Cerebellar cortex (tissue), 1 donor: ENCODE measurements at regions not wholly inside any gene's neighbourhood (a gene's known extent, or its start where the extent isn't known, plus 50 kb on each side); places are given as distances from the start of the nearest gene placed in this dataset.

Experiments
- DNase-seq: peaks from one replicate; pipeline ENCODE4 v3.0.0-alpha.2; 2015; ENCODE audit warnings: low spot score

DNA sequence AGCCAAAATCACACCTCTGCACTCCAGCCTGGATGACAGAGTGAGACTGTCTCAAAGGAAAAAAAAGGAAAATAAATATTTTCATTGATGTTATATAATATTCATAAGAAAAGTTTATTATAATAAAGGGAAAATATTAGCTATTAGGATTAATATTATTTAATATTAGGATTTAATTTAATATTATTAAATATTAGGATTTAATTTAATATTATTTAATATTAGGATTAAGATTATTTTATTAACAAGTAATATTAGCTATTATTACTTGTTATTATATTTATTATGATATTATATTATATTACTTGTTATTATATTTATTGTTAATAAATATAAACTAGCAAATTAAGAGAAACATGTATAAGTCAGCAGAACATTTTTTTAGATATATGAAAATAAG, 518.1 kb downstream of the FSCB start:
- DNase-seq = no peak

DNA sequence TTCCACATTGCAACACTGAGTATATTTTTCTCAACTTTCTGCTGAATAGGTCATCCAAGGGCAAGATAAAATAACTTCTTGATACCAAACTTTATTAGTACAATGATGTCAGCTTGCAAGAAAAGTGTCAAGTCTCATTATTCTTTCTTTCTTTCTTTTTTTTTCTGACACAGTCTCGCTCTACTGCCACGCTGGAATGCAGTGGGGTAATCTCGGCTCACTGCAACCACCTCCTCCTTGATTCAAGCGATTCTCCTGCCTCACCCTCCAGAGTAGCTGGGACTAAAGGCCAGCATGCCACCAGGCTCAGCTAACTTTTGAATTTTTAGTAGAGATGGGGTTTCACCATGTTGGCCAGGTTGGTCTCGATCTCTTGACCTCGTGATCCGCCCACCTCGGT, 523.4 kb downstream of the FSCB start:
- no peak for DNase-seq

GRCh38 chr14:43981135-43981768, 525.8 kb downstream of the FSCB start:
- no peak for DNase-seq

GRCh38 chr14:43956741-43957140, 550.3 kb downstream of the FSCB start:
- no peak for DNase-seq

DNA sequence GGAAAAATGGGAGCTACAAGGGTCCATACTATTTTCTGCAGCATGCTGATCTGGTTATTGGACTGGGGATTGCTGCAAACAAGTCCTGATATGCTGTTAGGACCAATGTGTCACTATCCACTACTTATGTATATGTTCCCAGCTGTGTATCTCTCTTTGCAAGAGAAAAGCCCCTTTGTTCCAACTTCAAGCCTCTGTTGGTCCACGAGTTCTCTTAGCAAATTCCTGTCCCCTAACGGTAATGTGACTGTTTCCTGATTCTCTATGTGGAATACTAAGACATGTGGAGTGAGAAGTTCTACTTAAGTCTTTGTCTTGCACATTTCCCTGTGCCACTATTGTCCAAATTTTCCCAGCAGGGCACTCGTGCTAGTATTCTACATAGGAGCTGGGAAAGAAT, 557.7 kb downstream of the FSCB start:
- no peak for DNase-seq

GRCh38 chr14:43939836-43940235, 567.2 kb downstream of the FSCB start:
- no peak for DNase-seq

- DNase-seq = no peak
Measured at GRCh38 chr14:43938588-43939281, 568.3 kb downstream of the FSCB start.

- DNase-seq = no peak
Measured at GRCh38 chr14:43937001-43937400, 570.1 kb downstream of the FSCB start.

GRCh38 chr14:43934102-43934501, 573.0 kb downstream of the FSCB start:
- DNase-seq = no peak

DNA sequence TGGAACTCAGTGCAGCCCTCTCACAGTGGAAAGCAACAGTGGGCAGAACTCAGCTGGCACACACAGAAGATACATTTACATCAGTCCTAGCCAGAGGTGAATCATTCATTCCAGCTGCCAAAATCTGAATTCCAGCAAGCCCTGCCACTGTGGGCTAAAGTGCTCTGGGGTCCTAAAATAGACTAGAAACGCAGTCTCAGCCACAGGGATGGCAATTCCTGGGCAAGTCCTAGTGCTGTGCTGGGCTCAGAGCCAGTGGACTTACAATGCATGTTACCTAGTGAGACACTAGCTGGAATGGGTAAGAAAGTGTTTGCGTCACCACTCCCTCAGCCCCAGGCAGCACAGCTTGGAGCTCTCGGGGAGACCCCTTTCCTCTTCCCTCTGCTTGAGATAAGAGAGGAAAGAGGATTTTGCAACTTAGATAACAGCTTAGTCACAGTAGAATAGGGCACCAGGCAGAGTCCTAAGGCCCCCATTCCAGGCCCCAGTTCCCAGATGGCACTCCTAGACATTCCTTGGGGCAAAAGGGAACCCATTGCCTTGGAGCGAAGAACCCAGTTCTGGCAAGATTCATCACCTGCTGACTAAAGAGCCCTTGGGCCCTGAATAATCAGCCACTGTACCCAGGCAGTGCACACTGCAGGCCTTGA, 592.9 kb downstream of the FSCB start:
- DNase-seq = no peak

- DNase-seq = no peak
Measured at GRCh38 chr14:43903209-43903608, 603.9 kb downstream of the FSCB start.

- no peak for DNase-seq
Measured at GRCh38 chr14:43901911-43902673, 605.0 kb downstream of the FSCB start.

- DNase-seq = no peak
Measured at GRCh38 chr14:43900173-43900655, 606.9 kb downstream of the FSCB start.

GRCh38 chr14:43898687-43899086, 608.4 kb downstream of the FSCB start:
- DNase-seq = no peak

- DNase-seq = no peak
Measured at GRCh38 chr14:43896044-43896443, 611.0 kb downstream of the FSCB start.

DNA sequence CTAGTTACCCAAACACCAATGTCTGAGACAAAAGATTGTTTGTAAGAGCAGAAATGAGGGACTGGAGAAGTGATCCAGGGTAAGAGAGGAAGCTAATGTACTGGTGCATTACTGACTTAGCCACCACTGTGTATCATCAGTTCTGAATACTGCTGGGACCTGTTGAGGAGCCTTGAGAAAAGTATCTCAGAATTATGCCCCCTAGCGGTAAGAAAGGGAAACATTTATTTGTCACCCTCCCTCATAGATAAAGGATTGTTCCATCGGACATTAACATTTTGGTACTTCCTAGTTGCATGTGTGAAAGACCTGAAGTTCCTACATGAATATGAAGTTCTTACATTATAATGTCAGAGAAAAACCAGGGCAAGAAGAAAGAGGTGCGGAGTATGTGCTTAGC, 612.5 kb downstream of the FSCB start:
- DNase-seq = peak; percentile 16

DNA sequence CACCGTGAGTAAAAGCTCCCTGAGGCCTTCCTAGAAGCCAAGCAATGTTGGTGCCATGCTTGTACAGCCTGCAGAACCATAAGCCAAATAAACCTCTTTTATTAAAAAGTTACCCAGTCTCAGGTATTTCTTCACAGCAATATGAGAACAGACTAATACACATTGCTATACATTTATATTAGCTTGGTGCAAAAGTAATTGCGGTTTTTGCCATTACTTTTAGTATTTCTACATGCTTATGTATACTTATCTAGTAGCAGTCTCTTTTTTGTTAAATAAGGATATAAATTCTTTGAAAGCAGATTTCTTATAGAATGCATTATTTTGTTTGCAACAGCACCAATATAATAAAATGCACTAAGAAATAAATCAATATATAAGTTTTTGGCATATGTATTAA, 619.6 kb downstream of the FSCB start:
- DNase-seq = no peak

- DNase-seq = no peak
Measured at GRCh38 chr14:43877351-43877960, 629.6 kb downstream of the FSCB start.

- DNase-seq = peak; percentile 8
Measured at GRCh38 chr14:43872752-43873655, 634.1 kb downstream of the FSCB start.

- DNase-seq = no peak
Measured at GRCh38 chr14:43872222-43872621, 634.9 kb downstream of the FSCB start.

DNA sequence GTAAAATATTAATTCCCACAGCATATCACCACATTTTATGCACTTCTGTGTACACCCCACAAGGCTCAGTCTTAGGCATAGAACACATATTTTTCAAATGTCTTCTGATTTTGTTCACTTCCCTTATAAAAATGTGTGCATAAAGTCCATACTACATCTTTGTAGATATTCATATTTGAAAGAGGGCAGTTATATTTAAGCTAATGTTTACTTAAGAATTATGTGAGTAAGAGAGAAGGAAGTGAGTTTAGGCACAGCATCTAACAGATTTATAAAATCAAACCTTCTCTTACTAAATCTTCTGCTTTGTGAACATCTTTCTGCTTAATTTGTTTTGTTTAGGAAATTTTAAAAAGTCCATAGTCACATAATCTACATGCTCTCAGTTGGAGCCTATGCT, 648.1 kb downstream of the FSCB start:
- DNase-seq = no peak
